OCI-LY1 (cell line): ENCODE measurements at regions not wholly inside any gene's neighbourhood (a gene's known extent, or its start where the extent isn't known, plus 50 kb on each side); places are given as distances from the start of the nearest gene placed in this dataset.

Experiments
- H2AFZ ChIP-seq: fragments of 200-600 bp; sonication (generic), shearing (Covaris generic); 2 replicates; pipeline ENCODE4 v1.6.0; 2014; ENCODE audit warnings: antibody characterized with exemption, mild to moderate bottlenecking, low read length
- H3F3A ChIP-seq: fragments of 200-600 bp; sonication (generic), shearing (Covaris generic); 2 replicates; pipeline ENCODE4 v1.6.0; 2014; ENCODE audit warnings: mild to moderate bottlenecking, antibody characterized with exemption, low read length, moderate library complexity; ENCODE audit not compliant: insufficient read depth
- H3K27ac ChIP-seq: fragments of 200-600 bp; sonication (generic); 2 replicates; pipeline ENCODE4 v1.5.1; 2014; ENCODE audit warnings: low read length, mixed run types, mild to moderate bottlenecking, low read depth; ENCODE audit not compliant: poor library complexity, severe bottlenecking
- H3K27me3 ChIP-seq: fragments of 200-600 bp; sonication (generic); 2 replicates; pipeline ENCODE4 v1.6.0; 2014; ENCODE audit warnings: antibody characterized with exemption, mild to moderate bottlenecking, low read length, moderate library complexity; ENCODE audit not compliant: insufficient read depth
- H3K36me3 ChIP-seq: fragments of 200-600 bp; sonication (generic); 2 replicates; pipeline ENCODE4 v1.6.1; 2014; ENCODE audit warnings: mild to moderate bottlenecking, antibody characterized with exemption, low read length, moderate library complexity, mixed read lengths; ENCODE audit not compliant: insufficient read depth
- H3K4me1 ChIP-seq: fragments of 200-600 bp; sonication (generic); 2 replicates; pipeline ENCODE4 v1.5.1; 2014; ENCODE audit warnings: mild to moderate bottlenecking, low read length, moderate library complexity; ENCODE audit not compliant: insufficient read depth, severe bottlenecking
- H3K4me2 ChIP-seq: fragments of 200-600 bp; sonication (generic), shearing (Covaris generic); 2 replicates; pipeline ENCODE4 v1.6.1; 2014; ENCODE audit warnings: low read length
- H3K4me3 ChIP-seq: fragments of 200-600 bp; sonication (generic); 2 replicates; pipeline ENCODE4 v1.5.1; 2014; ENCODE audit warnings: low read length, low read depth, mild to moderate bottlenecking, mixed read lengths; ENCODE audit not compliant: poor library complexity, severe bottlenecking
- H3K79me2 ChIP-seq: fragments of 200-600 bp; shearing (Covaris generic); 2 replicates; pipeline ENCODE4 v1.6.1; 2016; ENCODE audit warnings: mixed run types, low read length, mixed read lengths; ENCODE audit not compliant: insufficient read depth
- H3K9ac ChIP-seq: fragments of 200-600 bp; sonication (generic), shearing (Covaris generic); 2 replicates; pipeline ENCODE4 v1.6.1; 2014; ENCODE audit warnings: mild to moderate bottlenecking, low read length, mixed read lengths
- H3K9me2 ChIP-seq: fragments of 200-600 bp; sonication (generic), shearing (Covaris generic); 2 replicates; pipeline ENCODE4 v1.6.1; 2014; ENCODE audit warnings: low read depth, mild to moderate bottlenecking, low read length, mixed read lengths
- H3K9me3 ChIP-seq: fragments of 200-600 bp; shearing (Covaris generic); 2 replicates; pipeline ENCODE4 v1.6.1; 2014; ENCODE audit warnings: low read length, mixed read lengths
- H4K20me1 ChIP-seq: fragments of 200-600 bp; sonication (generic), shearing (Covaris generic); 2 replicates; pipeline ENCODE4 v1.6.0; 2016; ENCODE audit warnings: mild to moderate bottlenecking, low read length; ENCODE audit not compliant: insufficient read depth
- EZH2 ChIP-seq: fragments of 200-600 bp; sonication (generic), shearing (Covaris generic); IDR thresholded peaks from 2 replicates; pipeline ENCODE4 v1.8.0; 2017; ENCODE audit warnings: borderline replicate concordance, mixed run types, mild to moderate bottlenecking, antibody characterized with exemption, low read length, moderate library complexity, mixed read lengths
- TF ChIP-seq, protein P1 (sequence below): fragments of 200-600 bp; sonication (generic), shearing (Covaris generic); IDR thresholded peaks from 2 replicates; pipeline ENCODE4 v1.5.1; 2017; ENCODE audit warnings: mild to moderate bottlenecking, antibody characterized with exemption, low read length, moderate library complexity, mixed read lengths

DNA sequence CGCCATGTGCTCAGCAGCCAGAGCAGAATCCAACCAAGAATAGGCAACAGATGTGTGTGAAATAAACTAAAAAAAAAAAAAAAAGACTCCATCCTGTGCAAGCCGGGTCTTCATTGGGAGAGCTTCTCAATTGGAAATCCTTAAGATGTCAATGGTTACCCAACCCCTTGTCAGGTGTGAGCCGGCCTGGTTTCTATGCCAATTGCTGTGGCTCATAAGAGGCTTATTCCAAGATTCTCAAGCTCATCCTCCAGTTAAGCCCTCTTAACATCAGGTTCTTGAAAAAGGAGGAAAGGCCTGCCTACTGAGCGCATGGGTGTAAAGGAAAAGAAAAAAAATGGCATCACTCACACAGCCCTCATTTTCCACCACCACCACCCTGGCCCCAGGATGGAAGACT, 1084.6 kb downstream of the UQCRFS1 start:
- H3K9me2 ChIP-seq, result no peaks in the 10 kb centered on the region
- no peak overlapping the region for H2AFZ ChIP-seq
- no peaks in the 10 kb centered on the region for H3K4me1 ChIP-seq
- no peak overlapping the region for H3K9ac ChIP-seq
- H3F3A ChIP-seq, result no peaks in the 10 kb centered on the region
- no peaks in the 10 kb centered on the region for H3K27me3 ChIP-seq
- H3K9me3 ChIP-seq, result no peaks in the 10 kb centered on the region
- no peak overlapping the region for H3K4me2 ChIP-seq
- H4K20me1 ChIP-seq, result no peaks in the 10 kb centered on the region
- no peak overlapping the region for H3K27ac ChIP-seq
- no peak overlapping the region for H3K4me3 ChIP-seq
- no peaks in the 10 kb centered on the region for H3K36me3 ChIP-seq
- H3K79me2 ChIP-seq, result no peaks in the 10 kb centered on the region
- no peak for TF ChIP-seq EZH2
- TF ChIP-seq, protein P1, sequence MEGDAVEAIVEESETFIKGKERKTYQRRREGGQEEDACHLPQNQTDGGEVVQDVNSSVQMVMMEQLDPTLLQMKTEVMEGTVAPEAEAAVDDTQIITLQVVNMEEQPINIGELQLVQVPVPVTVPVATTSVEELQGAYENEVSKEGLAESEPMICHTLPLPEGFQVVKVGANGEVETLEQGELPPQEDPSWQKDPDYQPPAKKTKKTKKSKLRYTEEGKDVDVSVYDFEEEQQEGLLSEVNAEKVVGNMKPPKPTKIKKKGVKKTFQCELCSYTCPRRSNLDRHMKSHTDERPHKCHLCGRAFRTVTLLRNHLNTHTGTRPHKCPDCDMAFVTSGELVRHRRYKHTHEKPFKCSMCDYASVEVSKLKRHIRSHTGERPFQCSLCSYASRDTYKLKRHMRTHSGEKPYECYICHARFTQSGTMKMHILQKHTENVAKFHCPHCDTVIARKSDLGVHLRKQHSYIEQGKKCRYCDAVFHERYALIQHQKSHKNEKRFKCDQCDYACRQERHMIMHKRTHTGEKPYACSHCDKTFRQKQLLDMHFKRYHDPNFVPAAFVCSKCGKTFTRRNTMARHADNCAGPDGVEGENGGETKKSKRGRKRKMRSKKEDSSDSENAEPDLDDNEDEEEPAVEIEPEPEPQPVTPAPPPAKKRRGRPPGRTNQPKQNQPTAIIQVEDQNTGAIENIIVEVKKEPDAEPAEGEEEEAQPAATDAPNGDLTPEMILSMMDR, result no peak

DNA sequence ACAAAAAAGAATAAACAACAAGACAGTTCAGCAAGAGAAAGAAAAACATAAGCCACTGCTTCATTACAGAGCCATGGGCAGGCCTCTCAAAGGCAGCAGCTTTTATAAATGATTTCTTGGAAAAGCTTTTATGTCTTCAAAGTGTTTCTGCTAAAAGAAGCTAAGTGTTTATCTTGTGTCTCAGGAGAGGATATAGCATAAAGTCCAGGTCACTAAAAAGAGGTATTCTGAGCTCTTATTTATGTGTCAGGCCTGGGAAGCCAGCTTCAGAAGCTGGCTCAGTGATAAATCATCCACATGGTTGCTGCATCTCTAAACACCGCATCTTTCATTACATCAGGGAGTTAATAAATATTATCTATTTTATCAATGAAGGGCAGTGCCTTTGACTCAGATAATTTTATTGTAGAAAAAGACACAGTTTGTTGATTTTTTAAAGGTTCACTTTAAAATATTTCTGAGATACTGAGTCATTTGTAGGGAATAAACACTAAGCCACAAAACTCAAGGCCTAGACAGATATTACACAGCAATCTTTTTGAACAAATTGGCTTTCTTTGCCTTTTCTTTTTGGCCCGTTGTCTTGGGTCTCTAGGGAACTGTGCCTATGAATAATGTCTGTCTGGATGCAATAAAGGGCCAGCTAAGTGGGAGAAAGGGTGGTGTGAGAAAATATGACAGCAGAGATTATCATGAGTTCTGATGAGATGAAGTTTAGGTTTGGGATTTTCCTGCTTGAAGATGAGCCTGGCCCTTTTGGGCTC, 1086.6 kb downstream of the UQCRFS1 start:
- Histone ChIP-seq H3F3A (no peaks in the 10 kb centered on the region), H3K4me3 (no peak overlapping the region), H3K4me1 (no peaks in the 10 kb centered on the region), H3K9ac (no peak overlapping the region), H3K27ac (no peak overlapping the region), H2AFZ (no peak overlapping the region), H3K36me3 (no peaks in the 10 kb centered on the region), H3K4me2 (no peak overlapping the region), H3K9me3 (no peaks in the 10 kb centered on the region), H3K9me2 (no peaks in the 10 kb centered on the region), H4K20me1 (no peaks in the 10 kb centered on the region), H3K27me3 (no peaks in the 10 kb centered on the region), H3K79me2 (no peaks in the 10 kb centered on the region)
- TF ChIP-seq, protein P1, result no peak
- no peak for TF ChIP-seq EZH2

DNA sequence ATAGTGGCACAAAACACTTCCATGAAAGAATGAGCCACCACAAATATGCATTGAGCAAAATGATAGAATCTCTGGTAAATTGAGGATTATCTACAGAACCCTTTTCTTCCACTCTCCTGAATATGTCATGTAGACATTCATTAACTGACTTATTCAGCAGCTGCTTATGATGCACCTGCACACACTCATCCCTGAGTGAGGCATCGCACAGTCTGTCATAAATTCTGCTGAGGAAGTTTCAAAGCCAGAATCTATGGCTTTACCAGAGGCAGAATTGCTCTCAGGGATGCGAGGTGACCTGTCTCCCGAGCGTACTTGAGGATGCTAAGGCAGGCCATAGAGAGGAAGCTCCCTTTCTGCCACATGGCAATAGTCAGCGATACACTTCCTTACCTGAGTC, 1090.2 kb downstream of the UQCRFS1 start:
- no peaks in the 10 kb centered on the region for H3F3A ChIP-seq
- H3K9ac ChIP-seq, result no peak overlapping the region
- H3K27ac ChIP-seq, result no peak overlapping the region
- H3K27me3 ChIP-seq, result no peaks in the 10 kb centered on the region
- no peaks in the 10 kb centered on the region for H3K9me3 ChIP-seq
- TF ChIP-seq, protein P1, result no peak
- TF ChIP-seq EZH2, result no peak
- no peaks in the 10 kb centered on the region for H3K36me3 ChIP-seq
- H3K4me2 ChIP-seq, result no peak overlapping the region
- H3K4me1 ChIP-seq, result no peaks in the 10 kb centered on the region
- H3K79me2 ChIP-seq, result no peaks in the 10 kb centered on the region
- H2AFZ ChIP-seq, result no peak overlapping the region
- H3K9me2 ChIP-seq, result no peaks in the 10 kb centered on the region
- no peak overlapping the region for H3K4me3 ChIP-seq
- H4K20me1 ChIP-seq, result no peaks in the 10 kb centered on the region
